ENCODE measurements at regions not wholly inside any gene's neighbourhood (a gene's known extent, or its start where the extent isn't known, plus 50 kb on each side); places are given as distances from the start of the nearest gene placed in this dataset.

DNA sequence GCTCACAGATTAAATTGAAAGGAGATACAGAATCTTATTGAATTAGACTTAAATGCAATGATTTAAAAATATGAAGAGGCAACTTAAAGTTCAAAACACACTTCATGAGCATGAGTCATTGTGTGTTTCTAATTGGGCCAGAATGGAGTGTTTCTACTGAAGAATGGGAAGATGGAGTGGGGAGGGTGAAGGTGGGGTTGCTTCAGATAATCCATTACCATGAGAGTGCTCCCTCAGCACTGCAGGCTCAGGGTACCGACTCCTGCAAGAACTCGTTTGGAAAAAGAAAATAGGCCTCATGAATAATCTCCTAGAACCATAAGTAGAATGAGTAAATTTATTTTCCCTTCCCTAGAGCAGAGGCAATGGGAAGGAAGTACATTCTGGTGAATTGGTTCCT is 372.8 kb downstream of the TOX3 start:
- TF ChIP-seq CTCF (IDR thresholded peaks at IDR 0.05 in 2 of 3, conservative IDR thresholded peaks at IDR 0.05 in 1 of 3; ENCODE audit: borderline replicate concordance in 1 of 3, insufficient read depth in 1 of 3, low read depth in 2 of 3, low read length in 2 of 3) (no peak), YY1 (IDR thresholded peaks at IDR 0.05; ENCODE audit: extremely low read depth, insufficient replicate concordance, low read depth, low read length) (no peak), POLR2A (IDR thresholded peaks at IDR 0.05; ENCODE audit: borderline replicate concordance, extremely low read depth, insufficient read depth, insufficient read length) (no peak), SP1 (IDR thresholded peaks at IDR 0.05; ENCODE audit: low read depth) (no peak), SRF (IDR thresholded peaks at IDR 0.05; ENCODE audit: low read depth) (no peak), POLR2AphosphoS5 (IDR thresholded peaks at IDR 0.05; ENCODE audit: low read depth, low read length) (no peak), EZH2 (IDR thresholded peaks at IDR 0.05) (no peak), CEBPB (IDR thresholded peaks at IDR 0.05; ENCODE audit: low read depth) (no peak), RAD21 (IDR thresholded peaks at IDR 0.05; ENCODE audit: low read depth) (no peak), CBX3 (IDR thresholded peaks at IDR 0.05; ENCODE audit: low read depth) (no peak), TCF7L2 (IDR thresholded peaks at IDR 0.05; ENCODE audit: borderline replicate concordance, extremely low read depth, insufficient read depth, insufficient read length) (no peak), ZFX (IDR thresholded peaks at IDR 0.05) (no peak)
- TF ChIP-seq, protein P1, sequence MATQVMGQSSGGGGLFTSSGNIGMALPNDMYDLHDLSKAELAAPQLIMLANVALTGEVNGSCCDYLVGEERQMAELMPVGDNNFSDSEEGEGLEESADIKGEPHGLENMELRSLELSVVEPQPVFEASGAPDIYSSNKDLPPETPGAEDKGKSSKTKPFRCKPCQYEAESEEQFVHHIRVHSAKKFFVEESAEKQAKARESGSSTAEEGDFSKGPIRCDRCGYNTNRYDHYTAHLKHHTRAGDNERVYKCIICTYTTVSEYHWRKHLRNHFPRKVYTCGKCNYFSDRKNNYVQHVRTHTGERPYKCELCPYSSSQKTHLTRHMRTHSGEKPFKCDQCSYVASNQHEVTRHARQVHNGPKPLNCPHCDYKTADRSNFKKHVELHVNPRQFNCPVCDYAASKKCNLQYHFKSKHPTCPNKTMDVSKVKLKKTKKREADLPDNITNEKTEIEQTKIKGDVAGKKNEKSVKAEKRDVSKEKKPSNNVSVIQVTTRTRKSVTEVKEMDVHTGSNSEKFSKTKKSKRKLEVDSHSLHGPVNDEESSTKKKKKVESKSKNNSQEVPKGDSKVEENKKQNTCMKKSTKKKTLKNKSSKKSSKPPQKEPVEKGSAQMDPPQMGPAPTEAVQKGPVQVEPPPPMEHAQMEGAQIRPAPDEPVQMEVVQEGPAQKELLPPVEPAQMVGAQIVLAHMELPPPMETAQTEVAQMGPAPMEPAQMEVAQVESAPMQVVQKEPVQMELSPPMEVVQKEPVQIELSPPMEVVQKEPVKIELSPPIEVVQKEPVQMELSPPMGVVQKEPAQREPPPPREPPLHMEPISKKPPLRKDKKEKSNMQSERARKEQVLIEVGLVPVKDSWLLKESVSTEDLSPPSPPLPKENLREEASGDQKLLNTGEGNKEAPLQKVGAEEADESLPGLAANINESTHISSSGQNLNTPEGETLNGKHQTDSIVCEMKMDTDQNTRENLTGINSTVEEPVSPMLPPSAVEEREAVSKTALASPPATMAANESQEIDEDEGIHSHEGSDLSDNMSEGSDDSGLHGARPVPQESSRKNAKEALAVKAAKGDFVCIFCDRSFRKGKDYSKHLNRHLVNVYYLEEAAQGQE (IDR thresholded peaks at IDR 0.05; ENCODE audit: low read depth) = no peak
- TF ChIP-seq, protein P2, sequence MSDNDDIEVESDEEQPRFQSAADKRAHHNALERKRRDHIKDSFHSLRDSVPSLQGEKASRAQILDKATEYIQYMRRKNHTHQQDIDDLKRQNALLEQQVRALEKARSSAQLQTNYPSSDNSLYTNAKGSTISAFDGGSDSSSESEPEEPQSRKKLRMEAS (IDR thresholded peaks at IDR 0.05) = no peak
